Activated CD4-positive, CD25-positive, alpha-beta regulatory T cell treated with anti-CD3 and anti-CD28 coated beads, Interleukin-2, amount 50 U/mL, for 24 hours (primary cell): ENCODE measurements at regions not wholly inside any gene's neighbourhood (a gene's known extent, or its start where the extent isn't known, plus 50 kb on each side); places are given as distances from the start of the nearest gene placed in this dataset.
"Not testable (repeated sequence)": the region's sequence is repeated elsewhere in the genome, so short reads cannot be mapped to it uniquely, and the experiment has no call there.

ENCODE experiments used
- ATAC-seq, 2 donors: fragments of 150-1000 bp; cut with Tn5 transposase; one replicate each; pipeline ENCODE4 v1.10.0; 2021; ENCODE audit warnings: mild to moderate bottlenecking in 1 of 2, moderate library complexity in 1 of 2

DNA sequence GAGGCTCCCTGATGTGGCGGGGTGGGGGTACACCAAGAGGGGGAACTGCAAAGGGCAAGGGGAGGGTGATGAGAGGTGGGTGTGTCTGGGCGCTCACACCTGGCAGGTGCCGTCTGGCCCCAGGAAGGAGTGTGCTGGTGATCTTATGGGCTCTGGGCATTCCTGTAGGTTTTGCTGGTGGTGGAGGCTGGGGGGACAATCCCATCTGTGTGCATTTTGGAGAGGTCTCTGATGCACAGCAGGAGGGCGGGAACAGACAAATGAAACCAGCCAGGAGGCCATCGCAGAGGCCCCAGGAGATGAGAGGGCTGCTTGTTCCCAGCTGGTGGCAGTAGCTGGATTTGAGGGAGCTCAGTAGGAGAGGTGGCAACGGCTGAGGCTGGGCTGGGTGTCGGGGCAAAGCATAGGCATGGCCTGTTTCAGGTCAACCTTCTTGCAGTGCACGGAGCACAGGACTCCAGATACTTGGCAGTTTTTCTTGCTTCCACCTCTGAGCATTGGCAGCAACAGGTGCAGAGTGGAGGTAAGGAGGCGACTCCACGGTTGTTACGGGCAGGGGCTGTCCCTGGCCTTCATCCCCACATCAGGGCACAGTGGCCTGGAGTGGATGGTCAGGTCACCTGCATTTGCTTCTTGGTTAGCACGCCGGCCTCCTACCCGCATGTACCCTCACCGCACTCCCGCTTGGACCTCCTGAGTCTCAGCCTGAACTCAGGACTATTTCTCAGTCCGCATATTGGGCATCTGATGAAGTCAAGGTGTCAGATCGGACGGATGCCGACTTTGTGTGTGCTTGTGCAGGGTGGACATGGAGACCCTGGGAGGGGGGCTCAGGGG lies 194.2 kb upstream of the HDAC4 start:
- no peak for ATAC-seq

DNA sequence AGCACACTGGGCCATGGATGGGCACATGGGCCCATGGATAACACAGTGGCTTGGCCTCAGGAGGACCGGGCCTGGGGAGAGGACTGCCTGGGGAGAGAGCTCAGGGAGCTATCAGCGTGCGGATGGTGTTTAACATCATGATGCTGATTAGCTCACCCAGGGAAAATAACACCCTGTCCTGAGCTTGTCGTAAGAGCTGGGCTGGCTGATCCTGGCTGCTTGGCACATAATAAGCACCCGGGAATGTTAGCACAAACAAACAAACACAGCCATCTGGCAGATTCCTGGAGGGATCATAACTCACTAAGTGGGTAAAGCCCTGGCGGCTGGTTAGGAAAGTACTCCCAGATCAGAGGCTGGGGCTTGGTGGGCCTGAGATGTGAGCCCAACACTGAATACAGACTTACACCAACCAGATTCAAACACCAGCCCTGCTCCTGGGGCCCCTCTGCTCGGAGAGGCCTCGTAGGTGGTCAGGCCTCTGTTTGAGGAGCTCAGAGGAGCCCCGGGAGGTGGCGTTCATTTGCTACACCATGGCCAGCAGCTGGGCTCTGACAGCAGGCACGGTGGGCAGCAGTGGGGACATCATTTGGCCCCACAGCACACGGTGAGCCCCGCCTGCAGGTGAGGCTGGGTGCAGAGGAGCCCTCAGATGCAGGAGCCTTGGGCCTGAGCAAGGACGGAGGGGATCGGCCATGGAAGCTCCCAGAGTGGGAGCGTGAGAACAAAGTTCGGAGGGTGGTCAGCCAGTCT lies 193.4 kb upstream of the HDAC4 start:
- ATAC-seq, result no peak

DNA sequence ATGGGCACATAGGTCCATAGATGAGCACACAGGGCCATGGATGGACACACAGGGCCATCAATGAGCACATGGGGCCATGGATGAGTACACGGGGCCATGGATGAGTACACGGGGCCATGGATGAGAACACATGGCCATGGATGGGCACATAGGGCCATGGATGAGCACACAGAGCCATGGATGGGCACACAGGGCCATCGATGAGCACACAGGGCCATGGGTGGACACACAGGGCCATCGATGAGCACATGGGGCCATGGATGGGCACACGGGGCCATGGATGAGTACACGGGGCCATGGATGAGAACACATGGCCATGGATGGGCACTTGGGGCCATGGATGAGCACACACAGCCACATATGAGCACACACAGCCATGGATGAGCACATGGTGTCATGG lies 192.6 kb upstream of the HDAC4 start:
- no peak for ATAC-seq

DNA sequence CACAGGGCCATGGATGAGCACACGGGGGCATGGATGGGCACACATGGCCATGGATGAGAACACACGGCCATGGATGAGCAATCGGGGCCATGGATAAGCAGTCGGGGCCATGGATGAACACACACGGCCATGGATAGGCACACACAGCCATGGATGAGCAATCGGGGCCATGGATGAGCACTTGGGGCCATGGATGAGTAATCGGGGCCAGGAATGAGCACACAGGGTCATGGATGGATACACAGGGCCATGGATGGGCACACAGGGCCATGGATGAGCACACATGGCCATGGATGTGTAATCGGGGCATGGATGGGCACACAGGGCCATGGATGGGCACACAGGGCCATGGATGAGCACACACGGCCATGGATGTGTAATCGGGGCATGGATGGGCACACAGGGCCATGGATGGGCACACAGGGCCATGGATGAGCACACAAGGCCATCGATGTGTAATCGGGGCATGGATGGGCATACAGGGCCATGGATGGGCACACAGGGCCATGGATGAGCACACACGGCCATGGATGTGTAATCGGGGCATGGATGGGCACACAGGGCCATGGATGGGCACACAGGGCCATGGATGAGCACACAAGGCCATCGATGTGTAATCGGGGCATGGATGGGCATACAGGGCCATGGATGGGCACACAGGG lies 191.9 kb upstream of the HDAC4 start:
- ATAC-seq, result not testable (repeated sequence)

DNA sequence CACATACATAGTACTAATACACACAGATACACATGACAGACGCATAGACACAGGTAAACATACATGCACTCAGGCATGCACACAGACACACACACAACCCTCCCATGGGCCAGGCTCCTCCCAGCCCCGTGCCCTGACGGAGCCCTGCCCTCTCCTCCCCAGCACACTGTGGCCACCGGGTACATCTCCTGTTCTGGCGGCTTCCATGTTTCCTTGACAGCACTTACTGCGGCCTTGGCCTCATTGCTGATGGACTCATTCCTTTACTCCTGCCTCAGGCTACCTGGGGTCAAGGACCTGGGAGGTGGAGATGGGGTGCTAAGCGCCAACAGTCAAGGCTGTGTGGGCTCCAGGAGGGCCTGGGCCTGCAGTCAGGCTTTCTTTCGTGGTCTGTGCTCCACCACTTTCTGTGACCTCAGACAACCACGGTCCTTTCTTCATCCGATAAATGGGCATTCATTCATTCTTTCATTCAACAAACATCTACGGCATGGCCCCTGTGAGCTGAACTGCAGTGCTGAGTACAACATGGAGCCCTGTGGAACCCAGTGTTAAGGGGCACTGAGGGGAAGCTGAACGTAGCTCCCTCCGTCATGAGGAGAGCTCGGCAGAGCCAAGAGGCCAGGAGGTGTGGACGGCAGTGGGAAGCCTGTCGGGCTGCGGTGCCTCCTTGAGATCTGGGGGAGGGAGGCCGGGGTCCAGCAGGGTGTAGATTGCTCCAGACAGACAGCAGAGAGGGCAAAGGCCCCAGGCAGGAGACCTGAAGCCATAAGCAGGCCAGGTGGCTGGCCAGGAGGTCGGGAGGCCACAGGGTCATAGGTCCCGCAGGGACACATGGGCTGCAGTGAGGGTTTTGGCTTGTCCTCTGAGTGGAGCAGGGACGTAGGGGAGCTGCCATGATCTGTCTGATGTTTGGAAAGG lies 190.4 kb upstream of the HDAC4 start:
- no peak for ATAC-seq

DNA sequence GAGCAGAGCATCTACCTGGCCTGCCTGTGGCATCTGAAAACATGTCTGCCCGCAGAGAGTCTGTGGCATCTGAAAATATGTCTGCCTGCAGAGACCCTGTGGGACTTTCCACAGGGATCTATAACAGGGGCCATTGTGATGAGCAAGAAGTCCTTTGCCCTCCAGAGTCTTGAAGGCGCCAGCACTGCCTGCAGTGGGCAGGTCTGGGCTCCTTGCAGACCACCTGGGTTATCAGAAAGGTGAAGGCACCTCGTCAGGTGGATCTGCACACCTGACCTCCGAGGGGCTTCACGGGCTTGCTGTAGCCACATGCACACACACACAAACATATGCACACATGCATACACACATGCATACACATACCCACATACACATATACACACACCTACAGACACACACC lies 189.5 kb upstream of the HDAC4 start:
- ATAC-seq, result no peak

DNA sequence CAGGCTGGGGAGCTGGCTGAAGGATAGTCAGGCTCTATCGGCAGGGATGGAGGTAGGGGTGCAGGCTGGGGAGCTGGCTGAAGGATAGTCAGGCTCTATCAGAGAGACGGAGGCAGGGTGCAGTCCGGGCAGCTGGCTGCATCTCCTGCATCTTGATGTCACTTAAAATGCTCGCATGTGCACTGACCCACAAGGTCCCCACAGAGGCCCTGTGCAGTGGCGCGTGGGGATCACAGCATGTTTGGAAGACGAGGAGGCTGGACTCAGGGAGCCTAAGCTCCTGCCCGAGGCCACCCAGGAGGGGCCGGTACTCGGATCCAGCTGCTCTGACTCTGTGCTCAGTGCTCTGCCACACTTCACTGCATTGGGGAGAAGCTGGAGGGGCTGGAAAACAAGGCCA lies 189.0 kb upstream of the HDAC4 start:
- no peak for ATAC-seq

DNA sequence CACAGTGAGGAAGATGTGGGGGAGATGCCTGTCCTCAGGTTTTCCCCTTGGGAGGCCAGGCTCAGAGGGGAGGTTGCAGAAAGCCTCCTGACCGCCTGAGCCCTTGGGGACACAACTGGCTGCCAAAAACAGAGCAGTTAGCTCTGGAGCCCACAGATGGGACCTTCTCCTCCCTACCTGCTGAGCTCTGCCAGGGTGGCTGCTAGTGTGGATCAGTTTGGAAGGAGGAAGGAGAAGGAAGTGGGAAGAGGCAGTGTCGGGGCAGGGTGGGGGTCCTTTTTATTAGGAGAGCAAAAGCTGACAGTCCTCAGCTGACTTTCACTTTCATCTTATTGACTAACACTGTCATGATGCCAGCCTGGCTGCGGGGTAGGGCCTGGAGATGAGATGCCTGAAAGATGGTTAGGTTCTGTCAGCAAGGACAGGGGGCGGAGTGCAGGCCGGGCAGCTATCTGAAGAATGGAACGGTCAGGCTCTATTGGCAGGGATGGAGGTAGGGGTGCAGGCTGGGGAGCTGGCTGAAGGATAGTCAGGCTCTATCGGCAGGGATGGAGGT lies 188.5 kb upstream of the HDAC4 start:
- ATAC-seq, result no peak

DNA sequence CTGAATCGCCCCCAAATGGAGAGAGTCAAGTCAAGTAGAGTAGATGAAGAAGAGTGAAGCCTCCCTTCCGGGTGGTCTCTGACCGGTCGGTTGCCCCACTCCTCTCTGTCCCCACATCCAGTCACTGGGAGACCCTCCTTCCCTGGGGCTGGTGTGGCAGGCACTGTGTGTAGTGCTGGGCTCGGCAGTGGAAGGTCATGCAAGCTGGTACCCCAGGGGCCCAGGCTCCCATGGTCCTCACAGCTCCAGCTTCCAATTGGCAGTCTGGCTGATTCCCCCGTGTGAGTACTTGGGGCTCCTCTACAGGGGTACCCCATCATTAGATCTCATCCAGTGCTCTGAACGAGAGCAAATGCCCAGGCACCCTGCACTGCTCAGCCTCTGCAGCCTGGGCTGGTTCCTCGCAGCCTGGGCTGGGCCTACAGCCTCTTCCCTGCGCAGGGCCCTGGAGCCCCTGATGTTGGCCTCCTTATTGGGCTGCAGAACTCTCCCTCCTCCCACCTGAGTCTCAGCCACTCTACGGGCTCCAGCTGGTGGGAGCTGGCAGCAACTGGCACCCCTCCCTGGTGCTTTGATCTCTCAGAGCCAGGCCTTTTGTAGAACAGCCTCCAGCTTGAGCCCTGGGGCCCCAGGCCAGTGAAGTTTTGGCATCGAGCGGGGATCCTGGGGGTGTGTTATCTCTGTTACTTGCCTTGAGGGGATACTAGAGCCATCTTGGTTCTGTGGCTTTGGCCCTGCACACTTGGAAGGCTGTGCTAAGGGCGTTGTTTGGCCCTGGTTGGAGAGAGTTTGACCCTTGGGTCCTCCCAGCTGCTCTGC lies 187.8 kb upstream of the HDAC4 start:
- no peak for ATAC-seq

DNA sequence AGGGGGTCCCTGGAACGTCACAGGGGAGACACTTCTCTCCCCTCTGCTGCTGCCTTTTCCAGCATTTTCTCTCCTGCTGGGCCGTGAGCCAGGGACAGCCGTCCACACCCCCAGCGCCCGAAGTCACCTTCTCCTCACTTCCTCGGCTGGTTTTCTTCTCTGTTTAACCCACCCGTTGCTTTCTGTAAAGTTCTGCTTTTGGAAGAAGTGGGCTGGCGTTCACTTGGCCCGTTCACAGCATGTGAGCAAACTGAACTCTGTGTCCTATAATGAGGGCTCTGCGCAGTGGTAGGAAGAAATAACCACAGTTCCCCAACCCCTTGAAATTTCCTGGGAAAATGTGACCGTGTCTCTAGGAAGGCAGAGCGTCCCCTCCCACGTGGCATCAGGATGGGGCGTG lies 187.0 kb upstream of the HDAC4 start:
- no peak for ATAC-seq

DNA sequence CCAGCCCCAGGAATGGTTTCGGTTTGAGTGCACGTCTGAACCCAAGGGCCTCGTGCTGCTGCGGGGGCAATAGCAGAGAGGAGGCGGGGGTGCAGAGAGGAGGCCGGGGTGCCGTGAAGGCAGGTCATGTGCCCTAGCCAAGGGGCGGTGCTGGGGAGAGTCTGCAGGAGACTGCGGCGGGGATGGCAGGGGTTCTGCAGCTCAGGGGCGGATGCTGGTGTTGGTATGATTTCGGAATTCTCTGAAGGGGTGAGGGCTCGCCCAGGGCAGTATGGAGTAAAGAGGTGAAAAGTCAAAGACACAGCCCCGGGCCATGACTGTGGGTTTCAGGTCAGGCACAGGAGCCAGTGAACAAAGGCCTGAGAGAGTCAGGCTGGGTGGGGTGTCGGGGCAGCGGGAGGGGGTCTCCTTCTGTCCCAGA lies 186.5 kb upstream of the HDAC4 start:
- ATAC-seq, result no peak

DNA sequence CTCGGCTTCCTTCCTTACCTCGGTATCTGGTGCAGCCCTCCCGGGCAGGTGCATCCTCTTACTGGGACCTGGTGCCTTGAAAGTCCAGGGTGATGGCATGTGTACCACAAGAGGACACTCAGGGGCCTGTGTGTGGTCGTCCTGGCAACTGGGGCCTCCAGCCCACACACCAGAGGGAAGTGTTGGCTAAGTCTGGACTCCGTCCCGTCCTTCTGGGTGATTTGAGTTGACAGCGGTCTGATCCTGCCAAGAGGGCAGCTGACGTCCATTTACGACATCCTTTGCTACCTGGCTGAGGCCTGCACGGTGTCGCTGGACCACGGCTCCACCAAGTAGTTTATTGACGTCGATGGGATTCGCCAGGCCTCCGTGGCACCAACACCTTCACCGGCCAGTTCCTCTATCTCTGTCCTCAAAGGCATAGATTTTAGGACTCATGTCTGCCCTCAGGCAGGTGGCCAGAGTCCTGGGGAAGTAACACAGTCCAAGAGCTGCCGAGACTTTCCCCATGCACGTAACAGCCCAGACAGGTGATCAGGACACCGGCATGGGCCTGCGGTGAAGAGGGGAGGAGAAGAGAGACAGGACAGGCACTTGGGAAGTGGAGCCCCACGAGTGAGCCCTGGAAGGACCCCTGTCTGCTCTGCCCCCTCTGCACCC lies 186.0 kb upstream of the HDAC4 start:
- no peak for ATAC-seq

DNA sequence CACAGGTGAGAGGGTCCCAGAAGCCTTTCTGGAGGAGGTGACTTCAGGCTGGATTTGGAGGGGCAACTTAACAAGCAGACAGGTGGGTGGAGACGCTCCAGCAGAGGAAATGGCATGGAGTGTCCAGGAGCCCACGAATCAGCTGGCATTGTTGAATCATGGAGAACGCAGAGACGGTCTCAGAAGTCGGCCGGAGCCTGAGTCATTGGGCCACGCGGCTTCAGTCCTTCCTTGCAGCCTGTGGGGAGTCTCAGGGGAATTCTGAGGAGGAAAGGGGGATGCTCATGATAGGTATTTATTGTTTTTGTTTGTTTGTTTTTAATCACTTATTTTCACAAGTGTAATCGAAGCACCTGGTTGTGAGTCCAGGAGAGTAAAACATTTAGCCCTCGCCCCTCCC lies 184.6 kb upstream of the HDAC4 start:
- no peak for ATAC-seq

DNA sequence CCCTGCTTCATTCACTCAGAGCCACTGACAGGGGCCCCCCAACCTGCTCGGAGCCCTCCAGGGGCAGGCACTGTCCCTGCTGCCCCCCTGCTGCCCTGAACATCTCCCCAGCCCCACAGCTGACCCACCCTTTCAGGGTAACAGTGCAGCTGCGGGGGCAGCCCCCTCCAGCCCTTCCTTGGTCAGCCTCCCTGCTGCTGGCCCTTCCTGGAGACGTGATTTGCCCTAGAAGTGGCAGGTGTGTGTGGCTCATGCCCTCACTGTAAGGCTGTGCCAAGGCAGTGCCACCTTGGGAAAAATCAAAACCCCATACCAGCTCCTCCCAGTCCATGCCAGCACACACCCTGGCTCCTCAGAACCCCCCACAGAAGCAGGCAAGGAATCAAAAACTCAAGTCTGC lies 184.2 kb upstream of the HDAC4 start:
- ATAC-seq, result no peak

DNA sequence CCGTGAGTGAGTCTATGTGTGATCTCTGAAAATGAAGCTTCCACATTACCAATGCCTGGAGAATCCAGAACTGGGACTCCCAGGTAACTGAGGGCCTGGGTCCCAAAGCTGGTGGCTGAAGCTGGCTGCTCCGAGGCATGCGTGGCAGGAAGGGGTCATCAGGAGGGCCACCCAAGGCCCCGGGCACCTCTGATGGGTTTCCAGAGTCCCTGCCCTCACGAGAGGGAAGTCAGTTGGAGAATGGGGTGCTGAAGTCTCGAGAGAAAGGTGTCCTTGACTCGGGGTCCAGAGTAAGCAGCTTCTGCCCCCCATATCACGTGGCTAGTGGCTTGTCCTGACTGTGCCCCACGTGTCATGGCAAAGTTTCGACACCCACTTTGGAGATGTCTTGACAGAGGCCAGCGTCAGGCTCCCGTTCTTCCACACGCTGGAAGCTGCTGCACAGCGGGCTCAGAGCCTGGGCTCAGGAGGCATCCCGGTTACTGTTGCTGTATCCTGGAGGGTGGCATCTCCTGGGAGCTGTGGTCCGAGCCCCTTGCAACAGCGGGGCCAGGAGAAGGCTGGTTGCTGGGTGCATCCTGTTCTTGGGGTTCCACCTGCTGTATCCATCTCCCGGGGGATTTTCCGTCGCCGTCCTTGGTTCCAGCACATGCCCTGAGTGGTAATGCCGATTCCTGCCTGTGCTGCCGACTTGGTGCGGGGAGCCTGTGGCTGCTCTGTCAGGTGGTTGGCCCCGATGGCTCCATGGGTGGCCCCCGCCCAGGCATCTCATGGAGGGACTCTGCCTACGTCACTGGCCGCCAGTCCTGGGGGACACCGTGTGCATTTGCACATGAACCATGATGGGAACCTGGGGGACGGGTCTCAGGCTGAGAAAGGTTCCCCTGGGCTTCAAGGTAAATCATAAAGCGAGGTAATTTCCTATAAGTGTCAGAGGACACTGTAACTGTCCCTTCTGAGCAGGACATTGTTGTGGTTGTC lies 183.3 kb upstream of the HDAC4 start:
- ATAC-seq, result no peak

DNA sequence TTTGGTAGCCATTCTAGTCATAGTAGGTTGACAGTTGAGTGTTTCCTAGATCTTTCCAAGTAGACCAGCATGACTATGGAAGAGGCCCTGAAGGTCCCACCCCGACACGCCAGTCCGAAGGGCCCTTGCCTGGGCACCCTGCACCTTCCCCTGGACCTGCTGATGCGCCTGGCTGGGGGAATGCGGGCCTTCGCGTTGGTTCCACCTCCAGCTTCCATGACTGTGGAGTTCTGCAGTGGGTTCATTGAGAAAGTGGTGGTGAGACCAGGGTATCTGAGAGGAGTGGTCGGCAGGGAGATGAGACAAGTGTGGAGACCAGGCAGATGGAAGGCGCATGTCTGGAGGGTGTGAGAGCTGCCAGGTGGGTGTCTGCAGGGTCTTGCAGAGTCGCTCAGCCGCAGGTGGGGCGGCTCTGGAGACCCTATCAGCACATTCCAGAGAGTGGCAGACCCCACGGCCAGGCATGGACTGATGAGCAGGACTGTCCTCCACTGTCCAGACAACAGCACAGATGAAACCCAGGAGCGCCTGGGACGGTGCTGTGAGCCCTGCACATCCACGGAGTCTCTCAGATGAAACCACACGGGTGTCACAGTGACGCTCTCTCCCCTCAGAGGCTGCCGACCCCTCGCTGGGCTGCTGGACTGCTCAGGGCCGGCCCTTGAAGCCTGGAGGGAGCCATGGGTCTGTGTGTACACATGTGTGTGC lies 182.5 kb upstream of the HDAC4 start:
- ATAC-seq, result no peak

DNA sequence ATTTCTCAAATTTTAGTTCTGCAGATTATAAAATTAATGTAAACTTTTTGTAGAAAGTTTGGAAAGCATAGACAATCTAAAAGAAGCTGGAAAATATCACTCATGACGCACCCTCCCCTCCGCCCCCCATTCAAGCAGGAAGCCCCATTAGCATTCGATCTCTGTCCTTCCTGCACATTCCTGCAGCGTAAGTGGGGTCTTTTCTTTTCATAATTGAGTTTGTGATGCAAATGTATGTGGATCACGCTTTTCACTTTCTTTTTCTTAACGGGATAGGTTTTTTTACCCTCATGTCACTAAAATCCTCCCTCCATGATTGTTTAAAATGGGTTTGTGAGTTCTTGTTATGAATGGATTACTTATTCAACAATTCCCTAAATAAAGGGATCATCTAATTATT lies 181.7 kb upstream of the HDAC4 start:
- no peak for ATAC-seq

DNA sequence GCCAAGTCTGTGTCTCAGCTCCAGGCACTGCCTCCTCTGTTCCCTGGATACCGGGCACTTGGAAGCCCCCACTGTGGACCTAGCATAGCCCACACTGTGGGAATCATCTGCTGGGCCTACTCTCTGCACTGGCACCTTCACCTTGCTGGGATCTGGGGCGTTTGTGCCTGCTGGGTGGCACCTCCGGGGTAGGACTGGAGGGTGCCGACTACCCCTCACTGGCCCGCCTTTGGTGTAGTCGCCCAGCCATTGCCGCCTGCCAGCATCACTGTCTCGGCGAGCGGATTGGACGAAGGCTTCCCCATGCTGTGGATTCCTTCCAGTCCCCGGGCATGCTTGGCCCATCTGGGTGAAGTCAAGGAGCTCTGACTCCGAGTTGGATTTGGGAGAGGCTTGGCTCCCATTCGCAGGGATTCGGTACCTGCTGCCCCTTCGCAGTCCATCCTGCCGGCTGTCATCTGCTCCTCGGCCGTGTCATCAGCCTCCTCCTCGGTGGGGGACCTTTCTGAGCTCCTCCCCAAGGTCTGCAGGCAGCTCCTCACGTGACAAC lies 180.6 kb upstream of the HDAC4 start:
- ATAC-seq, result no peak

DNA sequence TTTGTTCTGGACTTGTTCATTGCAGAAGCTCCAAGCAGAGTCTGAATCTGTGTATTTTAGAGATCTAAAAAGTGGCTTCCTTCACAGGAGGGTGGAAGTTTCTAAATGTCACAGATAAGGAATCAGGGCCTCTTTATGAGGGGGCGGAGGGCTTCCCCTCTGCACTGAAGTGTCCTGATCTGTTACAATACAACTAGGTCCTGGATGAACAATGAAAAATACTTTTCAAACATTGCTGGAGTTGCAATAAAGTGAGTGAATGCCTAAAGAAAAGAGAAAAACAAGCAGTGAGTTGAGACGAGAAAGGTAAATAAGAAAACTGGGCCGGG lies 179.3 kb upstream of the HDAC4 start:
- no peak for ATAC-seq
